ENCODE measurements at regions not wholly inside any gene's neighbourhood (a gene's known extent, or its start where the extent isn't known, plus 50 kb on each side); places are given as distances from the start of the nearest gene placed in this dataset.

DNA sequence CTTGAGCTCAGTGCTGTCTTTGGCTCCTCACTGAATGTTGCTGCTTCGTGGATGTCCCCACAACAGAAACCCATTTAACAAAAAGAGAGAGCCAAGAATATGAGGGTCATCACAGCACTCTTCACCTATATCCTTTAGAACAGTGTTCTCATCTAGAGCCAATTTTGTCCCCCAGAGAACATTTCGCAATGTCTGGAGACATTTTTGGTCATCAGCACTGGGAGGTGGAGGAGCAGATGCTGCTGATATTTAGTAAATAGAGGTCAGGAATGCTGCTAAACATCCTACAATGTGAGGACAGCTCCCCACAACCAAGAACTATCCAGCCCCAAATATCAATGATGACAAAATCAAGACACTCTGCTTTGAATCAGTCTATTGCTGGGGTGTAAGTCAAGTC is 92.5 kb downstream of the BBS10 start:
- 93 to 100% methylated on average over 1 to 2 of the region's 2 CpGs for WGBS, 2 experiments (ENCODE audit: insufficient coverage in 1 of 2, insufficient read length in 1 of 2)
- no peaks in the 10 kb centered on the region for H3K9me3 Mint-ChIP-seq
- no peak overlapping the region for H3K9ac ChIP-seq (ENCODE audit: extremely low read depth, low read length, poor library complexity, severe bottlenecking)
- H3K4me3 ChIP-seq (ENCODE audit: low read length), result no peak overlapping the region
- H3K36me3 Mint-ChIP-seq (ENCODE audit: low read depth), result no peaks in the 10 kb centered on the region
- H3K4me3 Mint-ChIP-seq, result no peak overlapping the region
- H3K27ac ChIP-seq (ENCODE audit: low read depth, low read length), result no peak overlapping the region
- H3K36me3 ChIP-seq (ENCODE audit: control insufficient read depth, insufficient read depth, low read length), result no peaks in the 10 kb centered on the region
- TF ChIP-seq, protein P1, sequence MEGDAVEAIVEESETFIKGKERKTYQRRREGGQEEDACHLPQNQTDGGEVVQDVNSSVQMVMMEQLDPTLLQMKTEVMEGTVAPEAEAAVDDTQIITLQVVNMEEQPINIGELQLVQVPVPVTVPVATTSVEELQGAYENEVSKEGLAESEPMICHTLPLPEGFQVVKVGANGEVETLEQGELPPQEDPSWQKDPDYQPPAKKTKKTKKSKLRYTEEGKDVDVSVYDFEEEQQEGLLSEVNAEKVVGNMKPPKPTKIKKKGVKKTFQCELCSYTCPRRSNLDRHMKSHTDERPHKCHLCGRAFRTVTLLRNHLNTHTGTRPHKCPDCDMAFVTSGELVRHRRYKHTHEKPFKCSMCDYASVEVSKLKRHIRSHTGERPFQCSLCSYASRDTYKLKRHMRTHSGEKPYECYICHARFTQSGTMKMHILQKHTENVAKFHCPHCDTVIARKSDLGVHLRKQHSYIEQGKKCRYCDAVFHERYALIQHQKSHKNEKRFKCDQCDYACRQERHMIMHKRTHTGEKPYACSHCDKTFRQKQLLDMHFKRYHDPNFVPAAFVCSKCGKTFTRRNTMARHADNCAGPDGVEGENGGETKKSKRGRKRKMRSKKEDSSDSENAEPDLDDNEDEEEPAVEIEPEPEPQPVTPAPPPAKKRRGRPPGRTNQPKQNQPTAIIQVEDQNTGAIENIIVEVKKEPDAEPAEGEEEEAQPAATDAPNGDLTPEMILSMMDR (conservative IDR thresholded peaks at IDR 0.05), result no peak
- no peak for DNase-seq
- no peaks in the 10 kb centered on the region for H3K9me3 ChIP-seq (ENCODE audit: control insufficient read depth, low read length)
- peaks cover 15% of the 10 kb centered on the region for H3K4me1 Mint-ChIP-seq
- H3K27me3 Mint-ChIP-seq (ENCODE audit: insufficient read depth), result peaks cover 18% of the 10 kb centered on the region
- no peak overlapping the region for H3K27ac Mint-ChIP-seq
- peaks cover 6% of the 10 kb centered on the region for H3K4me1 ChIP-seq (ENCODE audit: control insufficient read depth, insufficient read depth, low read length)
- peaks cover 20% of the 10 kb centered on the region for H3K27me3 ChIP-seq (ENCODE audit: control insufficient read depth, insufficient read depth, low read length, poor library complexity, severe bottlenecking)

DNA sequence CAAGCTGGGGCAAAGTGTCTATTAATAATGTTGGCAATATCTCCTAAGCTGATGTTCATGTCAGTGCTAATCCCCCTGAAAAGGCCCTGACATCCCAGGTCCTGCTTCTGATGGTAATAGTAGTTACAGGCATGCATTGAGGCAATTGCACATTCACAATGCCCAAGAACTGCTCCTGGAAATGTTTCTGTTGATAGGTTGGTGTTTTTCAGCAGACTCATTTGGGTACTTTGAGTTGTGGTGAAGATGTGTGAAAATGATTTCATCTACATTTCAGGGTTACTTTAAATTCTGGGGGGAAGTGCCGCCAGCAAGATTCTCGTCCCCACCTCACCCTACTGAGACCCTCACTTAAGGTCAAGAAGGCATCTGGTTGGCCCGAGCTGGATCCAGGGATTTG is 92.9 kb downstream of the BBS10 start:
- Histone ChIP-seq H3K36me3 (ENCODE audit: control insufficient read depth, insufficient read depth, low read length) (no peaks in the 10 kb centered on the region), H3K27me3 (ENCODE audit: control insufficient read depth, insufficient read depth, low read length, poor library complexity, severe bottlenecking) (peaks cover 20% of the 10 kb centered on the region), H3K4me1 (ENCODE audit: control insufficient read depth, insufficient read depth, low read length) (peaks cover 6% of the 10 kb centered on the region), H3K4me3 (ENCODE audit: low read length) (no peak overlapping the region), H3K9me3 (ENCODE audit: control insufficient read depth, low read length) (no peaks in the 10 kb centered on the region), H3K9ac (ENCODE audit: extremely low read depth, low read length, poor library complexity, severe bottlenecking) (no peak overlapping the region), H3K27ac (ENCODE audit: low read depth, low read length) (no peak overlapping the region)
- H3K27ac Mint-ChIP-seq, result no peak overlapping the region
- H3K4me1 Mint-ChIP-seq, result peaks cover 19% of the 10 kb centered on the region
- no peak for DNase-seq
- WGBS, 2 experiments (ENCODE audit: insufficient coverage in 1 of 2, insufficient read length in 1 of 2), result 74% methylated on average over 3 of the region's 3 CpGs; no CpG with 5 or more reads in 1 of the 2 experiments
- H3K36me3 Mint-ChIP-seq (ENCODE audit: low read depth), result no peaks in the 10 kb centered on the region
- H3K4me3 Mint-ChIP-seq, result no peak overlapping the region
- TF ChIP-seq, protein P1 (conservative IDR thresholded peaks at IDR 0.05), result no peak
- peaks cover 16% of the 10 kb centered on the region for H3K27me3 Mint-ChIP-seq (ENCODE audit: insufficient read depth)
- no peaks in the 10 kb centered on the region for H3K9me3 Mint-ChIP-seq

DNA sequence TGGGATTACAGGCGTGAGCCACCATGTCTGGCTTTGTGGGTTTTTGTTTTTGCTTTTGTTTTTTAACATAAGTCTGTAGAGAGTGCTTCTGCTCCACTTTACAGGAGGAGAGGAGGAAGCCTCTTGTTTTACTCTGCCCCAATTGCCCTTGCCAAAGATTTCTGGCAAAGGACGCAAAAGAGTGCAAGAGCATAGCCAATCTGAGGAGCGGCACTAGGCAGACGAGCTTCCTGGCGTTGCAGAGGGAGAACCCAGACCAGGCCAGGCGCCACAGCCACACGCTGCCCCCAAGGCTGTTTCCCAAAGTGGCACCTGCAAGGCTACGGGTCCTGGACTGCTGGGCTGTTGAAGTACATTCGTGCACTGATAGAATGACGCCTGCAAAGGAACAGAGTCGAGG is 96.2 kb downstream of the BBS10 start:
- Histone ChIP-seq H3K4me1 (ENCODE audit: control insufficient read depth, insufficient read depth, low read length) (peaks cover 6% of the 10 kb centered on the region), H3K4me3 (ENCODE audit: low read length) (no peak overlapping the region), H3K27me3 (ENCODE audit: control insufficient read depth, insufficient read depth, low read length, poor library complexity, severe bottlenecking) (peaks cover 20% of the 10 kb centered on the region), H3K9me3 (ENCODE audit: control insufficient read depth, low read length) (no peaks in the 10 kb centered on the region), H3K27ac (ENCODE audit: low read depth, low read length) (no peak overlapping the region), H3K36me3 (ENCODE audit: control insufficient read depth, insufficient read depth, low read length) (no peaks in the 10 kb centered on the region), H3K9ac (ENCODE audit: extremely low read depth, low read length, poor library complexity, severe bottlenecking) (no peak overlapping the region)
- 94 to 98% methylated on average over 6 to 11 of the region's 11 CpGs for WGBS, 2 experiments (ENCODE audit: insufficient coverage in 1 of 2, insufficient read length in 1 of 2)
- DNase-seq, result peak; percentile 38
- TF ChIP-seq, protein P1 (conservative IDR thresholded peaks at IDR 0.05), result no peak
- H3K4me3 Mint-ChIP-seq, result no peak overlapping the region
- H3K36me3 Mint-ChIP-seq (ENCODE audit: low read depth), result no peaks in the 10 kb centered on the region
- H3K27me3 Mint-ChIP-seq (ENCODE audit: insufficient read depth), result peaks cover 16% of the 10 kb centered on the region
- H3K27ac Mint-ChIP-seq, result no peak overlapping the region
- H3K9me3 Mint-ChIP-seq, result no peaks in the 10 kb centered on the region
- H3K4me1 Mint-ChIP-seq, result peaks cover 15% of the 10 kb centered on the region

All from endodermal cell (in vitro differentiated cells).